ENCODE measurements at regions not wholly inside any gene's neighbourhood (a gene's known extent, or its start where the extent isn't known, plus 50 kb on each side); places are given as distances from the start of the nearest gene placed in this dataset.

DNA sequence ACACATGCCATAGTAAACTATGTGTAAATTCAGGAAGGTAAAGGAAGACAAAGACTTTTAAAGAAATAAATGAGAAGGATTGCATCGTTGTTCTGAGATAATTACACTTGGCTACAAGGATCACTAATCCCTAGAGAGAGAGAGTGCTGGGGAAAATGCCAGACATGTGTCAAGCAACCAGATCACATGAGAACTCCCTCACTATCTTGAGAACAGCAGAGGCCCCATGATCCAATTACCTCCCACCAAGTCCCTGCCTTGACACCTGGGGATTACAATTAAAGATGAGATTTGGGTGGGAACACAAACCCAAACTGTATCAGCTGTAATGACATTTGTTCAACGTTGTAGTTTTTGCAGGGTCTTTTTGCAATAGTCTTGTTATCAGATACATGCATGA is 1600.9 kb upstream of the MIR17HG start:
- H3K4me1 ChIP-seq: no peaks in the 10 kb centered on the region
- no peak for TF ChIP-seq CTCF (IDR thresholded peaks at IDR 0.05)
- no peaks in the 10 kb centered on the region for H3K9me3 ChIP-seq
- intact Hi-C loops (cut with DNase I): no loop called here
- no peak overlapping the region for H3K27ac ChIP-seq
- H3K27me3 ChIP-seq: no peaks in the 10 kb centered on the region
- no peaks in the 10 kb centered on the region for H3K36me3 ChIP-seq
- H3K4me3 ChIP-seq: no peak overlapping the region
- DNase-seq (ENCODE audit: low spot score in 2 of 2): no peak

DNA sequence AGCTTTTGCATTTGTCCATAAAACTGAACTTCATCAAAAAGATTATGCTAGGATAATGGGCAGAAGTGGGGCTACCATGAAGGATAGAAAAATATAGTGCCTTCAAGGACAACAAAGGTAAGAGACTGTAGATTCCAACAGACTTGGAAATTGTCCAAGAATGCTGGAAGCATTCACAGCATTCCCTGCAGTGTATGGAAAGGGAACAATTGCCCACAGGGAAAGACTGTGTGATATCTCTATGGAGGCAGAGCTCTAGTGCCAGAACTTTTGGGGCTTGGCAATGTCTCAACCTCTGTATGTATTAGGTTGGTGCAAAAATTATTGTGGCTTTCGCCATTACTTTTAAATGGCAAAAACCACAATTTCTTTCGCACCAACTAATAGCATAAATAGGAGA is 1598.8 kb upstream of the MIR17HG start:
- no peak for DNase-seq (ENCODE audit: low spot score in 2 of 2)
- Histone ChIP-seq H3K36me3 (no peaks in the 10 kb centered on the region), H3K4me3 (no peak overlapping the region), H3K27ac (no peak overlapping the region), H3K27me3 (no peaks in the 10 kb centered on the region), H3K9me3 (no peaks in the 10 kb centered on the region), H3K4me1 (no peaks in the 10 kb centered on the region)
- intact Hi-C loops (cut with DNase I): no loop called here
- no peak for TF ChIP-seq CTCF (IDR thresholded peaks at IDR 0.05)

- H3K4me1 ChIP-seq: no peaks in the 10 kb centered on the region
- no peaks in the 10 kb centered on the region for H3K27me3 ChIP-seq
- H3K9me3 ChIP-seq: no peaks in the 10 kb centered on the region
- no peaks in the 10 kb centered on the region for H3K36me3 ChIP-seq
- no peak for DNase-seq (ENCODE audit: low spot score in 2 of 2)
- intact Hi-C loops (cut with DNase I): no loop called here
- H3K4me3 ChIP-seq: no peak overlapping the region
- no peak for TF ChIP-seq CTCF (IDR thresholded peaks at IDR 0.05)
- no peak overlapping the region for H3K27ac ChIP-seq
Observed at GRCh38 chr13:89749888-89750287, 1597.6 kb upstream of the MIR17HG start.

GRCh38 chr13:89750371-89750770 is 1597.1 kb upstream of the MIR17HG start:
- Histone ChIP-seq H3K9me3 (no peaks in the 10 kb centered on the region), H3K36me3 (no peaks in the 10 kb centered on the region), H3K27ac (no peak overlapping the region), H3K4me3 (no peak overlapping the region), H3K4me1 (no peaks in the 10 kb centered on the region), H3K27me3 (no peaks in the 10 kb centered on the region)
- no peak for TF ChIP-seq CTCF (IDR thresholded peaks at IDR 0.05)
- intact Hi-C loops (cut with DNase I): no loop called here
- no peak for DNase-seq (ENCODE audit: low spot score in 2 of 2)

DNA sequence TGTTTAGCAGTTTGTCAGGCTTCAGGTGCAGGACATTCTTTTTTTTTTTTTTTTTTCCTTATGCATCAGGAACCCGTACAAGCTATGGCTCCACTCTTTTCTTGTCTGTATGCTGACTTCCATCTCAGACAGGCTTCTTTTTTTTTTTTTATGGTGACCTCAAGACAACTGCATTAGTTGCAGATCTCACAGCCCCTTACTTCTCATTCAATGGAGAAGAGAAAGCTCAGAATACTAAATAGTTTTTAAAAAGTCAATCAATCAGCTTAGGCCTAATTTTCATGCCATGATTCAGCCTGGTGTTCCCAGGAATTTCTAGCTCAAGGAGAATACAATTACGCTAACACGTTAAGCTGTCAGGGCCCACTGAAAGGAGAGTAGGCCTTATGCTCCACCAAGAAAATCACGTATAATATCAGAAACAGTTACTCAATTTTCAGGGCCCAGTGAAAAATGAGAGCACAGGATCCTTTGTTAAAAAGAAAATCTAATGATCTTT is 1596.0 kb upstream of the MIR17HG start:
- Histone ChIP-seq H3K36me3 (no peaks in the 10 kb centered on the region), H3K9me3 (no peaks in the 10 kb centered on the region), H3K4me1 (no peaks in the 10 kb centered on the region), H3K4me3 (no peak overlapping the region), H3K27ac (no peak overlapping the region), H3K27me3 (no peaks in the 10 kb centered on the region)
- no peak for TF ChIP-seq CTCF (IDR thresholded peaks at IDR 0.05)
- intact Hi-C loops (cut with DNase I): no loop called here
- DNase-seq (ENCODE audit: low spot score in 2 of 2): no peak

- no peaks in the 10 kb centered on the region for H3K4me1 ChIP-seq
- H3K27ac ChIP-seq: no peak overlapping the region
- H3K4me3 ChIP-seq: no peak overlapping the region
- intact Hi-C loops (cut with DNase I): no loop called here
- no peaks in the 10 kb centered on the region for H3K9me3 ChIP-seq
- H3K36me3 ChIP-seq: no peaks in the 10 kb centered on the region
- H3K27me3 ChIP-seq: no peaks in the 10 kb centered on the region
- no peak for TF ChIP-seq CTCF (IDR thresholded peaks at IDR 0.05)
- DNase-seq (ENCODE audit: low spot score in 2 of 2): no peak
Observed at GRCh38 chr13:89752394-89752793, 1595.1 kb upstream of the MIR17HG start.
